ENCODE measurements at regions not wholly inside any gene's neighbourhood (a gene's known extent, or its start where the extent isn't known, plus 50 kb on each side); places are given as distances from the start of the nearest gene placed in this dataset.
"Not testable (repeated sequence)": the region's sequence is repeated elsewhere in the genome, so short reads cannot be mapped to it uniquely, and the experiment has no call there.

DNA sequence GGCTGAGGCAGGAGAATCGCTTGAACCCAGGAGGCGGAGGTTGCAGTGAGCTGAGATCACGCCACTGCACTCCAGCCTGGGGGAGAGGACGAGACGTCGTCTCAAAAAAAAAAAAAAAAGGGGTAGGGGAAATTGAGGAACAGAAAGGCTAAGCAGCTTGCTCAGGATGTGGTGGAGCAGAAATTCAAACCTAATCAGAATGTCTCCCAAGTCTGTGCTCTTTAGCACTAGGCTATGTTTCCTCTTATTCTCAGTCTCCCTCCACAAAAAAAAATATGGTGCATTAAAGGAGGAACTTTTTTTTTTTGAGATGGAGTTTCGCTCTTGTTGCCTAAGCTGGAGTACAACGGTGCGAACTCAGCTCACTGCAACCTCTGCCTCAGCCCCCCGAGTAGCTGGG is 114.2 kb downstream of the SLC16A1 start:
- no peak for DNase-seq (ENCODE audit: low read depth)

DNA sequence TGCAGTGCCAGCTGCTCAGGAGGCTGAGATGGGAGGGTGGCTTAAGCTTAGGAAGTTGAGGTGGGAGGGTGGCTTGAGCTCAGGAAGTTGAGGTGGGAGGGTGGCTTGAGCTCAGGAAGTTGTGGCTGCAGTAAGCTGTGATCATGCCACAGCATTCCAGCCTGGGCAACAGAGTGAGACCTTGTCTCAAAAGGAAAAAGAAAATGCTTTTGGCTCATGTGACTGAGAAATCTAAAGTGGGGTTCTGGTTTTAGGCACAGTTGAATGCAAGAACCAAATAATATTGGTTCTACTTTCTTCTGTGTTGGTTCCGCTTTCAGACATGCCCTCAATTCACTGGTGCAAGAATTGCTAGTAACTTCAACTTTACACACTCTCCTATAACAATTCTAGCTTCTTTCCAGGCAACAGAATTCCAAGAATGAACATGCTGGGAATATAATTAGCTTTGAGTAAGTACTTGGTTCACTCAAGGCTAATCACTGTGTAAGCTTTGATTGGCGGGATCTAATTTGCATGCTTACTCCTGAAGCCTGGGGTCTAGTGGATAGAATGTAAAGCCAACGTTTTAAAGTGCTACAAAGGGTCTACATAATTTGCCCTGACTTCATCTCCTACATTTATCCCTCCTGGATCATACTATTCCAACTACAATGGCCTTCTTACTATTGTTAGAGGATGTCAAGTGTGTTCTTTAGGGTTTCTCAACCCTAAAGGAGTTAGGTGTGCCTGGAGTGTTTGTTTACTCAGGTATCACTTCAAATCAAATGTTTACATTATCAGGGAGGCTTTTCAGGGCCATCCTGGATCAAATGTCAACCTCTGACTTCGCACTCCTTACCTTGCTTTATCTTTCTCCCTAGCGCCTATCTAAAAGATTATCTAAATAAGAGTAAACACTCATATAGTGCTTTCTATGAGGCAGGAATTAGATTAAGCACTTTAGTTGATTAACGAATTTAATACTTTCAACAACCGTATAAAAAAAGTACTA is 115.1 kb downstream of the SLC16A1 start:
- TF ChIP-seq, protein P1, sequence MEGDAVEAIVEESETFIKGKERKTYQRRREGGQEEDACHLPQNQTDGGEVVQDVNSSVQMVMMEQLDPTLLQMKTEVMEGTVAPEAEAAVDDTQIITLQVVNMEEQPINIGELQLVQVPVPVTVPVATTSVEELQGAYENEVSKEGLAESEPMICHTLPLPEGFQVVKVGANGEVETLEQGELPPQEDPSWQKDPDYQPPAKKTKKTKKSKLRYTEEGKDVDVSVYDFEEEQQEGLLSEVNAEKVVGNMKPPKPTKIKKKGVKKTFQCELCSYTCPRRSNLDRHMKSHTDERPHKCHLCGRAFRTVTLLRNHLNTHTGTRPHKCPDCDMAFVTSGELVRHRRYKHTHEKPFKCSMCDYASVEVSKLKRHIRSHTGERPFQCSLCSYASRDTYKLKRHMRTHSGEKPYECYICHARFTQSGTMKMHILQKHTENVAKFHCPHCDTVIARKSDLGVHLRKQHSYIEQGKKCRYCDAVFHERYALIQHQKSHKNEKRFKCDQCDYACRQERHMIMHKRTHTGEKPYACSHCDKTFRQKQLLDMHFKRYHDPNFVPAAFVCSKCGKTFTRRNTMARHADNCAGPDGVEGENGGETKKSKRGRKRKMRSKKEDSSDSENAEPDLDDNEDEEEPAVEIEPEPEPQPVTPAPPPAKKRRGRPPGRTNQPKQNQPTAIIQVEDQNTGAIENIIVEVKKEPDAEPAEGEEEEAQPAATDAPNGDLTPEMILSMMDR (conservative IDR thresholded peaks at IDR 0.05; ENCODE audit: low read depth, low read length), result no peak
- no peak overlapping the region for H3K4me3 ChIP-seq (ENCODE audit: low read depth, low read length)
- DNase-seq (ENCODE audit: low read depth), result no peak

More for the DNA sequence above, 114.2 kb downstream of the SLC16A1 start:
- H3K4me3 ChIP-seq (ENCODE audit: low read depth, low read length), result no peak overlapping the region
- TF ChIP-seq, protein P1 (conservative IDR thresholded peaks at IDR 0.05; ENCODE audit: low read depth, low read length), result no peak

GRCh38 chr1:112836642-112837041 is 119.4 kb downstream of the SLC16A1 start:
- H3K4me3 ChIP-seq (ENCODE audit: low read depth, low read length), result no peak overlapping the region
- no peak for DNase-seq (ENCODE audit: low read depth)
- TF ChIP-seq, protein P1 (conservative IDR thresholded peaks at IDR 0.05; ENCODE audit: low read depth, low read length), result no peak

DNA sequence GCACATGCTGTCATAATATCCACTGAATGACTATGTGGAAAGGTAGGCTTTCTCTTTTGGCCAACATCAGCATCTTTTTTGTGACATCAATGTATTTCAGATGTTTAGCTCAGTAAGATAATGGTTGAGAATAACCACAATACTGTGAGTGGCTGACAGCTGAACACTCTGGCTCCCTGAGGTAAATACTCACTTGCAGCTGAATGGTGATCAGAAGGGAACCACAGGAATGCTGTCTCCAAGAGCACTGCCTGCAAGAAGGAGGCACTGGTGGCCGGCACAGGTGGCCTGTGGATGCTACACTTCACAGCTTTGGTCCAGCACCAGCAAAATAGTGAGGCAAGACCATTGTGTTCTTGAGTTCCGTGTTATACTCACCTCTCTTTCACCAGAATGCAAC is 118.7 kb upstream of the PPM1J start:
- DNase-seq (ENCODE audit: low read depth), result peak; percentile 23
- TF ChIP-seq, protein P1 (conservative IDR thresholded peaks at IDR 0.05; ENCODE audit: low read depth, low read length), result no peak

GRCh38 chr1:112832259-112832658 is 117.1 kb upstream of the PPM1J start:
- not testable (repeated sequence) for H3K4me3 ChIP-seq (ENCODE audit: low read depth, low read length); DNase-seq (ENCODE audit: low read depth)

More for the DNA sequence above, 118.7 kb upstream of the PPM1J start:
- H3K4me3 ChIP-seq (ENCODE audit: low read depth, low read length), result no peak overlapping the region

GRCh38 chr1:112829691-112830090 is 114.6 kb upstream of the PPM1J start:
- not testable (repeated sequence) for DNase-seq (ENCODE audit: low read depth); H3K4me3 ChIP-seq (ENCODE audit: low read depth, low read length)

GRCh38 chr1:112828716-112829115 is 113.6 kb upstream of the PPM1J start:
- H3K4me3 ChIP-seq (ENCODE audit: low read depth, low read length), result no peak overlapping the region
- DNase-seq (ENCODE audit: low read depth), result no peak
- TF ChIP-seq, protein P1 (conservative IDR thresholded peaks at IDR 0.05; ENCODE audit: low read depth, low read length), result no peak

DNA sequence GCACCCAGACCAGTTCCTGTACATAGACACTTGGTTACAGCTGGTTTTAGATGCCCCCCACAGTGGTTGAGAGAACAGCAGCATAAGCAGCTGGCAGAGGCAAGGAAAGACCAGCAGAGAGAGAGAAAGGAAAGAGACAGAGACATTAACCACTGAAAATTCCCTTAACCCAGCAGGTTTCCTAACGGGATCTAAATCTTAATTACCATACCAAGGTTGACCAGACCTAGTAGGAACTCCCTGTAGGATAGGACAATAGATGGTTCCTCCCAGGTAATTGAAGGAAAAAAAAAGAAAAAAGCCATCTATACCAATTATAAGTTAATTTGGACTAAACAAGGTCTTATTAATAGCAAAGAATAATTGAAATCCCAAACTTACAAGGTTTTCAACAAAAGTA is 112.3 kb upstream of the PPM1J start:
- not testable (repeated sequence) for H3K4me3 ChIP-seq (ENCODE audit: low read depth, low read length); DNase-seq (ENCODE audit: low read depth)
